Stimulated activated CD8-positive, alpha-beta memory T cell treated with anti-CD3 and anti-CD28 coated beads, Interleukin-15, amount 100 ng/mL, for 24 hours (primary cell): ENCODE measurements at regions not wholly inside any gene's neighbourhood (a gene's known extent, or its start where the extent isn't known, plus 50 kb on each side); places are given as distances from the start of the nearest gene placed in this dataset.

ENCODE experiments used
- DNase-seq: peaks from one replicate; pipeline ENCODE4 v3.0.0-alpha.2; 2020; ENCODE audit warnings: low read depth

GRCh38 chr13:106882246-106882645 lies 314.3 kb upstream of the ARGLU1 start:
- no peak for DNase-seq

GRCh38 chr13:106879806-106880205 lies 311.9 kb upstream of the ARGLU1 start:
- no peak for DNase-seq

- DNase-seq: no peak
Observed at GRCh38 chr13:106874323-106874722, 306.4 kb upstream of the ARGLU1 start.

GRCh38 chr13:106873810-106874209 lies 305.9 kb upstream of the ARGLU1 start:
- DNase-seq: no peak

- DNase-seq: no peak
Observed at GRCh38 chr13:106867249-106867648, 299.3 kb upstream of the ARGLU1 start.

- no peak for DNase-seq
Observed at GRCh38 chr13:106865716-106866440, 297.9 kb upstream of the ARGLU1 start.

GRCh38 chr13:106859533-106859904 lies 291.6 kb upstream of the ARGLU1 start:
- no peak for DNase-seq

GRCh38 chr13:106858903-106859532 lies 291.1 kb upstream of the ARGLU1 start:
- no peak for DNase-seq

GRCh38 chr13:106852436-106852835 lies 284.5 kb upstream of the ARGLU1 start:
- no peak for DNase-seq

GRCh38 chr13:106850973-106851650 lies 283.2 kb upstream of the ARGLU1 start:
- no peak for DNase-seq

- DNase-seq: no peak
Observed at GRCh38 chr13:106846571-106847448, 278.9 kb upstream of the ARGLU1 start.

GRCh38 chr13:106836186-106836802 lies 268.4 kb upstream of the ARGLU1 start:
- DNase-seq: no peak

GRCh38 chr13:106835477-106835876 lies 267.5 kb upstream of the ARGLU1 start:
- DNase-seq: no peak

GRCh38 chr13:106821979-106822378 lies 254.0 kb upstream of the ARGLU1 start:
- DNase-seq: no peak

- no peak for DNase-seq
Observed at GRCh38 chr13:106819413-106820180, 251.7 kb upstream of the ARGLU1 start.

GRCh38 chr13:106818971-106819370 lies 251.0 kb upstream of the ARGLU1 start:
- no peak for DNase-seq

GRCh38 chr13:106815545-106815944 lies 247.6 kb upstream of the ARGLU1 start:
- DNase-seq: no peak

- no peak for DNase-seq
Observed at GRCh38 chr13:106814463-106814862, 246.5 kb upstream of the ARGLU1 start.

GRCh38 chr13:106810069-106810468 lies 242.1 kb upstream of the ARGLU1 start:
- DNase-seq: no peak

- DNase-seq: no peak
Observed at GRCh38 chr13:106804991-106805390, 237.1 kb upstream of the ARGLU1 start.

GRCh38 chr13:106802917-106803316 lies 235.0 kb upstream of the ARGLU1 start:
- no peak for DNase-seq
